SK-N-SH (cell line): ENCODE measurements at regions not wholly inside any gene's neighbourhood (a gene's known extent, or its start where the extent isn't known, plus 50 kb on each side); places are given as distances from the start of the nearest gene placed in this dataset.

Experiments used
- CTCF ChIA-PET: fragments of 300-600, 350-600 bp; formaldehyde crosslinking; extraction: SDS; loops from one replicate; lab custom pipeline; 2021; lab: Yijun Ruan, JAX
- POLR2A ChIA-PET: fragments of 350-600 bp; sonication (Branson Sonifier 250); formaldehyde crosslinking; extraction: SDS; loops from one replicate; lab custom pipeline; 2020; ENCODE audit warnings: antibody characterized with exemption, inconsistent platforms; lab: Yijun Ruan, JAX
- DNase-seq: peaks from one replicate; pipeline ENCODE4 v3.0.0; 2012
- H2AFZ ChIP-seq: fragments of 200-600 bp; sonication (generic); 2 replicates; pipeline ENCODE4 v1.8.1; 2016; ENCODE audit warnings: antibody characterized with exemption, mild to moderate bottlenecking, low read depth
- H3F3A ChIP-seq: fragments of 200-600 bp; sonication (generic); replicated peaks from 2 replicates; pipeline ENCODE3; 2016; ENCODE audit warnings: antibody characterized with exemption, mild to moderate bottlenecking; ENCODE audit not compliant: insufficient read depth
- H3K27ac ChIP-seq, 2 experiments: fragments of 200-500 bp in 1 of 2; fragments of 200-600 bp in 1 of 2; sonication (Bioruptor generic) in 1 of 2; sonication (generic), shearing (Covaris generic) in 1 of 2; 2 replicates each; pipeline versions ENCODE4 v1.5.1 to v1.6.1; 2014 to 2016; ENCODE audit warnings: low read depth in 2 of 2, inconsistent platforms in 1 of 2, low read length in 1 of 2, mild to moderate bottlenecking in 1 of 2, mixed read lengths in 1 of 2
- H3K27me3 ChIP-seq: fragments of 200-600 bp; sonication (generic), shearing (Covaris generic); 2 replicates; pipeline ENCODE4 v1.6.1; 2016; ENCODE audit warnings: mixed run types; ENCODE audit not compliant: insufficient read depth
- H3K36me3 ChIP-seq, 2 experiments: fragments of 200-500 bp in 1 of 2; fragments of 200-600 bp in 1 of 2; sonication (Bioruptor generic) in 1 of 2; sonication (generic) in 1 of 2; replicated peaks in 1 of 2; 2 replicates each; pipeline versions ENCODE3 to v1.5.1; 2014 to 2016; ENCODE audit warnings: low read length in 1 of 2, mild to moderate bottlenecking in 1 of 2; ENCODE audit not compliant: insufficient read depth in 2 of 2, control insufficient read depth in 1 of 2
- H3K4me1 ChIP-seq, 2 experiments: fragments of 200-500 bp in 1 of 2; fragments of 200-600 bp in 1 of 2; sonication (Bioruptor generic) in 1 of 2; sonication (generic), shearing (Covaris generic) in 1 of 2; 2 replicates each; pipeline versions ENCODE4 v1.5.1 to v1.6.1; 2014 to 2016; ENCODE audit warnings: low read depth in 1 of 2, low read length in 1 of 2, mixed run types in 1 of 2; ENCODE audit not compliant: insufficient read depth in 2 of 2, control insufficient read depth in 1 of 2
- H3K4me2 ChIP-seq: fragments of 200-600 bp; sonication (generic), shearing (Covaris generic); 2 replicates; pipeline ENCODE4 v1.6.1; 2017; ENCODE audit warnings: mixed run types
- H3K4me3 ChIP-seq, 2 experiments: fragments of 200-500 bp in 1 of 2; fragments of 200-600 bp in 1 of 2; sonication (Bioruptor generic) in 1 of 2; sonication (generic), shearing (Covaris generic) in 1 of 2; 2 replicates each; pipeline versions ENCODE4 v1.5.1 to v1.8.1; 2014 to 2016; ENCODE audit warnings: low read depth in 2 of 2, inconsistent platforms in 1 of 2, low read length in 1 of 2, mild to moderate bottlenecking in 1 of 2, mixed read lengths in 1 of 2, moderate library complexity in 1 of 2
- H3K79me2 ChIP-seq: fragments of 200-600 bp; sonication (generic); 2 replicates; pipeline ENCODE4 v1.8.1; 2017; ENCODE audit warnings: mild to moderate bottlenecking; ENCODE audit not compliant: insufficient read depth
- H3K9ac ChIP-seq: fragments of 200-600 bp; sonication (generic); 2 replicates; pipeline ENCODE4 v1.6.1; 2017; ENCODE audit warnings: mixed run types
- H3K9me2 ChIP-seq: fragments of 200-600 bp; sonication (generic); 2 replicates; pipeline ENCODE4 v1.6.1; 2017; ENCODE audit warnings: mixed run types
- H3K9me3 ChIP-seq: fragments of 200-600 bp; sonication (generic); 2 replicates; pipeline ENCODE4 v1.6.1; 2017; ENCODE audit warnings: mixed run types, mild to moderate bottlenecking, moderate library complexity
- H4K20me1 ChIP-seq: fragments of 200-600 bp; sonication (generic); 2 replicates; pipeline ENCODE4 v1.6.1; 2017; ENCODE audit warnings: mild to moderate bottlenecking, mixed run types; ENCODE audit not compliant: insufficient read depth
- EZH2phosphoT487 ChIP-seq: fragments of 200-600 bp; sonication (generic); IDR thresholded peaks from 2 replicates; pipeline ENCODE4 v1.6.1; 2017; ENCODE audit warnings: low read depth, mixed run types, mild to moderate bottlenecking, antibody characterized with exemption, moderate library complexity, borderline replicate concordance
- FOSL2 ChIP-seq: IDR thresholded peaks from 2 replicates; pipeline ENCODE4 v1.4.0; 2012; ENCODE audit warnings: low read depth, mild to moderate bottlenecking, moderate library complexity, borderline replicate concordance
- FOXJ3 ChIP-seq: sonication (generic); formaldehyde crosslinking; IDR thresholded peaks from 2 replicates; pipeline ENCODE4 v1.5.1; 2020; ENCODE audit warnings: mild to moderate bottlenecking, missing genetic modification reagents
- NFIC ChIP-seq: IDR thresholded peaks from 2 replicates; pipeline ENCODE4 v1.4.0; 2012; ENCODE audit warnings: borderline replicate concordance
- POLR2AphosphoS5 ChIP-seq: IDR thresholded peaks from 2 replicates; pipeline ENCODE4 v1.6.1; 2012; ENCODE audit warnings: low read depth, low read length
- RAD21 ChIP-seq: IDR thresholded peaks from 2 replicates; pipeline ENCODE4 v1.6.1; 2012; ENCODE audit warnings: mild to moderate bottlenecking, low read length
- RXRA ChIP-seq: IDR thresholded peaks from 2 replicates; pipeline ENCODE4 v1.4.0; 2012; ENCODE audit warnings: low read depth, mild to moderate bottlenecking, borderline replicate concordance
- SIN3A ChIP-seq: IDR thresholded peaks from 2 replicates; pipeline ENCODE4 v1.6.1; 2012; ENCODE audit warnings: low read depth, mild to moderate bottlenecking, low read length, moderate library complexity, borderline replicate concordance
- TEAD4 ChIP-seq: IDR thresholded peaks from 2 replicates; pipeline ENCODE4 v1.4.0; 2012; ENCODE audit warnings: mild to moderate bottlenecking, borderline replicate concordance; ENCODE audit not compliant: insufficient read depth
- YY1 ChIP-seq: IDR thresholded peaks from 2 replicates; pipeline ENCODE4 v1.4.0; 2012; ENCODE audit warnings: low read depth, mild to moderate bottlenecking
- WGBS: methylation state at CpG from one replicate; pipeline ENCODE4 v1.1.6; 2017; ENCODE audit warnings: low lambda C conversion rate; 5-methylcytosine and 5-hydroxymethylcytosine counted together
- TF ChIP-seq, protein P1 (sequence below): IDR thresholded peaks from 2 replicates; pipeline ENCODE4 v1.4.0; 2012; ENCODE audit warnings: low read depth
- TF ChIP-seq, protein P2 (sequence below): IDR thresholded peaks from 2 replicates; pipeline ENCODE4 v1.4.0; 2012; ENCODE audit warnings: low read depth, borderline replicate concordance
- TF ChIP-seq, protein P3 (sequence below): IDR thresholded peaks from 2 replicates; pipeline ENCODE4; 2012
- TF ChIP-seq, protein P4 (sequence below): fragments of 200-600 bp; sonication (generic); IDR thresholded peaks from 2 replicates; pipeline ENCODE4 v1.6.1; 2017; ENCODE audit warnings: antibody characterized with exemption, mild to moderate bottlenecking, moderate library complexity
- TF ChIP-seq, protein P5 (sequence below): IDR thresholded peaks from 2 replicates; pipeline ENCODE4 v1.6.1; 2012; ENCODE audit warnings: mild to moderate bottlenecking, low read depth, low read length, moderate library complexity

DNA sequence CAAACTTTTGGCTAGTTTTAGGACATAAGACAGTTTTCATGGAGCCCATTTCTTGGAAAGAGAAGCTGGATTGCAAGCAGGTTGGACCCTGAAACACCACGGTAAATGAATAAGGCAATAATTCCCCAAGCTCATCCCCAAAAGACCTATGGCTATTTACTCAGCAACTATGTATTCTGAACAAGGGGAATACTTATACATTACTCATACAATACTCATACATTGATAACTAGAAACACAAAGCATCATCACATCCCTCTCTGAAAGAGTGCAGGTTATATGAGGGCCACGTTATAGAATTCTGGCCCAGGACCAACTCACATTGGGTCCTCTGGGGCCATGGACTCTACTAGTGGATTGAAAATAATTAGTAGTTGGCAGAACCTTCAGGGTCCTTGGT lies 154.8 kb downstream of the TMX3 start (continued):
- TF ChIP-seq, protein P1, sequence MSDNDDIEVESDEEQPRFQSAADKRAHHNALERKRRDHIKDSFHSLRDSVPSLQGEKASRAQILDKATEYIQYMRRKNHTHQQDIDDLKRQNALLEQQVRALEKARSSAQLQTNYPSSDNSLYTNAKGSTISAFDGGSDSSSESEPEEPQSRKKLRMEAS = no peak
- TF ChIP-seq YY1 = no peak
- TF ChIP-seq FOXJ3 = no peak
- TF ChIP-seq EZH2phosphoT487 = no peak
- no peak for TF ChIP-seq NFIC

DNA sequence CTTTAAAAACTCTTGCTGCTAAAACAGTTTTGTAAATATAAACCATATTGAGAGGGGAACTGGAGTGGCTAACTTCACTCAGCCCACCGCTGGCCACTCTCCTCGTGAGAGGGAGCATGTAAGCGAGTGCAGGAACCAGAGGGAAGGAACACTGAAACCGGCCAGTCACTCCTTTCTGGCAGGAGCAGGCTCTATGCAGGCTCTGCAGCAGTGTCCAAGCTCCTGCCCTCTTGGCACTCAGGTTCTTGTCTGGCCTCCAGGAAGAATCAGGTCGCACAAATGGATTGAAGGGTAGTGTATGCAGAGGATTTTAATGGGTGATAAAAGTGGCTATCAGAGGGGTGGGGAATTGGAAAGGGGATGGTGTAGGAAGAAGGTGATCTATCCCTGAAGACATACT lies 157.7 kb downstream of the TMX3 start:
- ChIA-PET POLR2A (no interaction called here), CTCF (no interaction called here)
- TF ChIP-seq, protein P1 = no peak
- TF ChIP-seq, protein P2, sequence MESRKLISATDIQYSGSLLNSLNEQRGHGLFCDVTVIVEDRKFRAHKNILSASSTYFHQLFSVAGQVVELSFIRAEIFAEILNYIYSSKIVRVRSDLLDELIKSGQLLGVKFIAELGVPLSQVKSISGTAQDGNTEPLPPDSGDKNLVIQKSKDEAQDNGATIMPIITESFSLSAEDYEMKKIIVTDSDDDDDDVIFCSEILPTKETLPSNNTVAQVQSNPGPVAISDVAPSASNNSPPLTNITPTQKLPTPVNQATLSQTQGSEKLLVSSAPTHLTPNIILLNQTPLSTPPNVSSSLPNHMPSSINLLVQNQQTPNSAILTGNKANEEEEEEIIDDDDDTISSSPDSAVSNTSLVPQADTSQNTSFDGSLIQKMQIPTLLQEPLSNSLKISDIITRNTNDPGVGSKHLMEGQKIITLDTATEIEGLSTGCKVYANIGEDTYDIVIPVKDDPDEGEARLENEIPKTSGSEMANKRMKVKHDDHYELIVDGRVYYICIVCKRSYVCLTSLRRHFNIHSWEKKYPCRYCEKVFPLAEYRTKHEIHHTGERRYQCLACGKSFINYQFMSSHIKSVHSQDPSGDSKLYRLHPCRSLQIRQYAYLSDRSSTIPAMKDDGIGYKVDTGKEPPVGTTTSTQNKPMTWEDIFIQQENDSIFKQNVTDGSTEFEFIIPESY = no peak
- TF ChIP-seq, protein P3, sequence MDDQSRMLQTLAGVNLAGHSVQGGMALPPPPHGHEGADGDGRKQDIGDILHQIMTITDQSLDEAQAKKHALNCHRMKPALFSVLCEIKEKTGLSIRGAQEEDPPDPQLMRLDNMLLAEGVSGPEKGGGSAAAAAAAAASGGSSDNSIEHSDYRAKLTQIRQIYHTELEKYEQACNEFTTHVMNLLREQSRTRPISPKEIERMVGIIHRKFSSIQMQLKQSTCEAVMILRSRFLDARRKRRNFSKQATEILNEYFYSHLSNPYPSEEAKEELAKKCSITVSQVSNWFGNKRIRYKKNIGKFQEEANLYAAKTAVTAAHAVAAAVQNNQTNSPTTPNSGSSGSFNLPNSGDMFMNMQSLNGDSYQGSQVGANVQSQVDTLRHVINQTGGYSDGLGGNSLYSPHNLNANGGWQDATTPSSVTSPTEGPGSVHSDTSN = no peak
- TF ChIP-seq TEAD4 = no peak
- TF ChIP-seq YY1 = no peak
- TF ChIP-seq SIN3A = no peak
- no peak for TF ChIP-seq FOXJ3
- no peak for TF ChIP-seq POLR2AphosphoS5
- TF ChIP-seq, protein P4, sequence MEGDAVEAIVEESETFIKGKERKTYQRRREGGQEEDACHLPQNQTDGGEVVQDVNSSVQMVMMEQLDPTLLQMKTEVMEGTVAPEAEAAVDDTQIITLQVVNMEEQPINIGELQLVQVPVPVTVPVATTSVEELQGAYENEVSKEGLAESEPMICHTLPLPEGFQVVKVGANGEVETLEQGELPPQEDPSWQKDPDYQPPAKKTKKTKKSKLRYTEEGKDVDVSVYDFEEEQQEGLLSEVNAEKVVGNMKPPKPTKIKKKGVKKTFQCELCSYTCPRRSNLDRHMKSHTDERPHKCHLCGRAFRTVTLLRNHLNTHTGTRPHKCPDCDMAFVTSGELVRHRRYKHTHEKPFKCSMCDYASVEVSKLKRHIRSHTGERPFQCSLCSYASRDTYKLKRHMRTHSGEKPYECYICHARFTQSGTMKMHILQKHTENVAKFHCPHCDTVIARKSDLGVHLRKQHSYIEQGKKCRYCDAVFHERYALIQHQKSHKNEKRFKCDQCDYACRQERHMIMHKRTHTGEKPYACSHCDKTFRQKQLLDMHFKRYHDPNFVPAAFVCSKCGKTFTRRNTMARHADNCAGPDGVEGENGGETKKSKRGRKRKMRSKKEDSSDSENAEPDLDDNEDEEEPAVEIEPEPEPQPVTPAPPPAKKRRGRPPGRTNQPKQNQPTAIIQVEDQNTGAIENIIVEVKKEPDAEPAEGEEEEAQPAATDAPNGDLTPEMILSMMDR = no peak
- no peak for TF ChIP-seq RXRA
- TF ChIP-seq RAD21 = no peak
- TF ChIP-seq, protein P5, sequence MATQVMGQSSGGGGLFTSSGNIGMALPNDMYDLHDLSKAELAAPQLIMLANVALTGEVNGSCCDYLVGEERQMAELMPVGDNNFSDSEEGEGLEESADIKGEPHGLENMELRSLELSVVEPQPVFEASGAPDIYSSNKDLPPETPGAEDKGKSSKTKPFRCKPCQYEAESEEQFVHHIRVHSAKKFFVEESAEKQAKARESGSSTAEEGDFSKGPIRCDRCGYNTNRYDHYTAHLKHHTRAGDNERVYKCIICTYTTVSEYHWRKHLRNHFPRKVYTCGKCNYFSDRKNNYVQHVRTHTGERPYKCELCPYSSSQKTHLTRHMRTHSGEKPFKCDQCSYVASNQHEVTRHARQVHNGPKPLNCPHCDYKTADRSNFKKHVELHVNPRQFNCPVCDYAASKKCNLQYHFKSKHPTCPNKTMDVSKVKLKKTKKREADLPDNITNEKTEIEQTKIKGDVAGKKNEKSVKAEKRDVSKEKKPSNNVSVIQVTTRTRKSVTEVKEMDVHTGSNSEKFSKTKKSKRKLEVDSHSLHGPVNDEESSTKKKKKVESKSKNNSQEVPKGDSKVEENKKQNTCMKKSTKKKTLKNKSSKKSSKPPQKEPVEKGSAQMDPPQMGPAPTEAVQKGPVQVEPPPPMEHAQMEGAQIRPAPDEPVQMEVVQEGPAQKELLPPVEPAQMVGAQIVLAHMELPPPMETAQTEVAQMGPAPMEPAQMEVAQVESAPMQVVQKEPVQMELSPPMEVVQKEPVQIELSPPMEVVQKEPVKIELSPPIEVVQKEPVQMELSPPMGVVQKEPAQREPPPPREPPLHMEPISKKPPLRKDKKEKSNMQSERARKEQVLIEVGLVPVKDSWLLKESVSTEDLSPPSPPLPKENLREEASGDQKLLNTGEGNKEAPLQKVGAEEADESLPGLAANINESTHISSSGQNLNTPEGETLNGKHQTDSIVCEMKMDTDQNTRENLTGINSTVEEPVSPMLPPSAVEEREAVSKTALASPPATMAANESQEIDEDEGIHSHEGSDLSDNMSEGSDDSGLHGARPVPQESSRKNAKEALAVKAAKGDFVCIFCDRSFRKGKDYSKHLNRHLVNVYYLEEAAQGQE = no peak
- TF ChIP-seq FOSL2 = no peak
- no peak for TF ChIP-seq NFIC
- WGBS = 88% methylated on average over 5 of the region's 5 CpGs
- no peak overlapping the region for H3K4me2 ChIP-seq
- H3K4me3 ChIP-seq = no peak overlapping the region
- H3K4me1 ChIP-seq = peaks cover 0 to 7% of the 10 kb centered on the region in 2 experiments; a peak in 1 of 4 replicates
- no peaks in the 10 kb centered on the region for H3K9me3 ChIP-seq
- H3K27ac ChIP-seq = no peak overlapping the region
- H2AFZ ChIP-seq = no peak overlapping the region
- no peak for DNase-seq
- no peaks in the 10 kb centered on the region for H3K79me2 ChIP-seq
- H3K9me2 ChIP-seq = no peaks in the 10 kb centered on the region
- H3K27me3 ChIP-seq = no peaks in the 10 kb centered on the region
- no peaks in the 10 kb centered on the region for H3F3A ChIP-seq
- H4K20me1 ChIP-seq = no peaks in the 10 kb centered on the region
- H3K36me3 ChIP-seq = no peaks in the 10 kb centered on the region
- H3K9ac ChIP-seq = no peak overlapping the region
